Stomach smooth muscle (tissue), 2 donors: ENCODE measurements at regions not wholly inside any gene's neighbourhood (a gene's known extent, or its start where the extent isn't known, plus 50 kb on each side); places are given as distances from the start of the nearest gene placed in this dataset.

ENCODE experiments used
- H3K27ac ChIP-seq: one replicate; pipeline ENCODE4 v1.7.0; 2013; ENCODE audit warnings: mild to moderate bottlenecking, low read length, inconsistent platforms
- H3K27me3 ChIP-seq, 2 donors: one replicate each; pipeline ENCODE4 v1.7.0; 2013; ENCODE audit warnings: low read length in 2 of 2; ENCODE audit not compliant: insufficient read depth in 2 of 2, control insufficient read depth in 1 of 2
- H3K36me3 ChIP-seq, 2 donors: one replicate each; pipeline ENCODE4 v1.7.0; 2013; ENCODE audit warnings: low read length in 2 of 2; ENCODE audit not compliant: control insufficient read depth in 2 of 2, insufficient read depth in 2 of 2
- H3K4me1 ChIP-seq: one replicate; pipeline ENCODE4 v1.7.0; 2013; ENCODE audit warnings: low read length; ENCODE audit not compliant: control insufficient read depth, insufficient read depth
- H3K4me3 ChIP-seq, 2 donors: one replicate each; pipeline ENCODE4 v1.7.0; 2013; ENCODE audit warnings: low read length in 2 of 2
- H3K9ac ChIP-seq, 2 donors: one replicate each; pipeline ENCODE4 v1.7.0; 2013; ENCODE audit warnings: low read length in 2 of 2, mild to moderate bottlenecking in 1 of 2
- H3K9me3 ChIP-seq, 2 donors: one replicate each; pipeline ENCODE4 v1.7.0; 2013; ENCODE audit warnings: low read length in 2 of 2; ENCODE audit not compliant: control insufficient read depth in 2 of 2
- donor health status: healthy.
- donor health status: Pancreatic carcinoma.

DNA sequence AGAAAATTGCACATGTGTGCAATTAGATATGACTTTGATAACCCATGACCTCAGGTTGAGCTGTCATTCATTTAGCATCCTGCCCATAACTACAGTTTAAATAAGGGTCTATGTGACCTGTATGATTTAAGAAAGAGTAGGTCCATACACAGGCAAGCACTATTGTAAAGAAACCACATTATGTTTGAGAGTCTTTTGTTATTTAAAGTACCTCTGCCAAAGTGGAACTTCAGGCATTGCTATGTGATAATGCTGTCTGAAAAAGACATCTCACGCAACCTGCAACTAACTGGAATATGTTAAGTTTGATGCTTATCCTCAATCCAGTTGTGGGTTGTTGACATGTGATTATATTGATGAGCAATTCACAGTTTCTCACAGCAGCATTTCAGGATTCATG, 317.0 kb downstream of the TMEM161B start:
- Histone ChIP-seq H3K4me3 (no peak overlapping the region), H3K27ac (no peak overlapping the region), H3K9ac (no peak overlapping the region), H3K4me1 (no peaks in the 10 kb centered on the region), H3K9me3 (no peaks in the 10 kb centered on the region), H3K36me3 (no peaks in the 10 kb centered on the region), H3K27me3 (no peaks in the 10 kb centered on the region)

DNA sequence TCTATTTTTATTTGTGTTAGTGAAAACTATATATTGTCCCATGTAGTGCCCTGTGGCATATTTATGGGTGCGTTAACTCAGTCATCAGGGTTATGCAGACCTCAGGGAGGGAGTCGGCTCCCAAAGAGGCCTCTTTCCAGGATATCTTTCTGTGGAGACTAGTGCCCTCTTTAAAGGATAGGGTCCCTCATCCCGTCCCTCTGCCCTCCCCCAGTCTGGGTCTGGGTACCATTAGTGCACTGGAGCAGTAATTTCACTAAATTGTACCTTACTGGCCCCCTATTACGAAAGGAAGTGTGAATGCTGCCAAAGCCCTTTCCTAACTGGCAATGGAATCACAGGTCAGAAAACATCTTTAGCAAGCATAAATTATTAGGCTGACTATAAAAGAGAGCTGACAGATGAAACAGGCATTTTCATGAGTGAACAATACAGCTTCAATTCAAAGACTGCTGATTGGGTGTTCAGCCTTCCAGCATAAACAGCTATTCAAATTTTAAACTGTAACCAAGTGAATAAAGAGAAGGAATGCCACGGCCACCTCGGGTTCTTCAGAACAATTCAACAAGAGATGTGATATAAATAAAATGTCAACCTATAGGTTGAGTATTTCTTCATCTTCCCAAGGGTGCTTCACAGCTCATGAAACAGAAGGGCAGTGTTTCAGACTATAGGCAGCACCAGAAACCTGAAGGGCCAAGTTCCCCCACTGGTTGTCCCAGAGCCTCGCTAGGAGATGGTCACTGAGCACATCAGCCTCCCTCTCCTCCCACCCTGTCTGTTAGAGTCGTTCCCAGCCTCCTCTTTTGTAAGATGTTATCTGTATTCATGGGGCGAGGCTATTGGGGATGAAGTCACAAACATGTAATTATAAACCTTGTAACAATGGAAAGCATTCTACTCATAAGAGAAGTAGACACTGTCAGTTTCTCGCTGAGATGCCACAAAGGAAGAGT, 318.7 kb downstream of the TMEM161B start:
- no peak overlapping the region for H3K9ac ChIP-seq
- H3K27me3 ChIP-seq = no peaks in the 10 kb centered on the region
- H3K9me3 ChIP-seq = no peaks in the 10 kb centered on the region
- H3K27ac ChIP-seq = no peak overlapping the region
- no peaks in the 10 kb centered on the region for H3K36me3 ChIP-seq
- no peak overlapping the region for H3K4me3 ChIP-seq
- H3K4me1 ChIP-seq = no peaks in the 10 kb centered on the region

DNA sequence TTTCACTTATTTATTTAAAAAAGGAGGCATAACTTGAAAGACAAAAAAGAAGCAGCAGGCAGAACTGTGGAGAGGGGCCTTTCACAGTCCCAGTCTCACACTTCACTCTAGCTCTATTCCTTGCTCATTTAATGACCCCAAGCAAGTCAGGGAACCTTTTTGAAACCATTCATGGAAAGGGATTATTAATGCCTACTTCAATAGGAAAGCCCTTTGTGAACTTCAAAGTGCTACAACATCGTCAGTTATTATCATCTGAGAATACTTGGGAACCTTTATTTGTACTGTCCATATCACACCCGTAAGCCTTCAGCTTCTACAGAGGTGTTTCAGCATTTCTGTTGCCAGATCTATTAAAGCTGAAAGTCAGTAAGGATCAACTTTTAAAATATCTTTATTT, 320.2 kb downstream of the TMEM161B start:
- Histone ChIP-seq H3K27me3 (no peaks in the 10 kb centered on the region), H3K4me1 (no peaks in the 10 kb centered on the region), H3K9ac (no peak overlapping the region), H3K27ac (no peak overlapping the region), H3K4me3 (no peak overlapping the region), H3K9me3 (no peaks in the 10 kb centered on the region), H3K36me3 (no peaks in the 10 kb centered on the region)

GRCh38 chr5:87946271-87946670, 322.4 kb downstream of the TMEM161B start:
- Histone ChIP-seq H3K4me3 (no peak overlapping the region), H3K9me3 (no peaks in the 10 kb centered on the region), H3K36me3 (no peaks in the 10 kb centered on the region), H3K4me1 (no peaks in the 10 kb centered on the region), H3K27ac (no peak overlapping the region), H3K9ac (no peak overlapping the region), H3K27me3 (no peaks in the 10 kb centered on the region)

DNA sequence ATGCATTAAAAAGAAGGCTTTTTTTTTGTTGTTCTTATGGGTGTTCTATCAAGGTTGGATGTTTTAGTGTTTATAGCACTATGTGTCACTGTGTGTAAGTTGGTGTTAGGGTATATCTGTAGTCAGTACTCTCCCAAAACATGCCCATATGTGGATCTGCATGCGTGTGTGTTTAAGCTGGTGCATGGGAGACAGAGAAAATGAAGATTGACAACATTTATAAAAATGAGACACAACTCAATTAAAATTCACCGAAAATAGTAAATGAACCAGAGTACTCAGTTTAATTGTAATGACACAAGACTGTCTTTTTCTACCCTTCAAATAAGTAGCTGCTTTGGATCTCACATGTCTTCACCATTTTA, 323.4 kb downstream of the TMEM161B start:
- no peaks in the 10 kb centered on the region for H3K27me3 ChIP-seq
- H3K4me3 ChIP-seq = no peak overlapping the region
- H3K27ac ChIP-seq = no peak overlapping the region
- H3K9ac ChIP-seq = no peak overlapping the region
- no peaks in the 10 kb centered on the region for H3K4me1 ChIP-seq
- no peaks in the 10 kb centered on the region for H3K9me3 ChIP-seq
- H3K36me3 ChIP-seq = no peaks in the 10 kb centered on the region

DNA sequence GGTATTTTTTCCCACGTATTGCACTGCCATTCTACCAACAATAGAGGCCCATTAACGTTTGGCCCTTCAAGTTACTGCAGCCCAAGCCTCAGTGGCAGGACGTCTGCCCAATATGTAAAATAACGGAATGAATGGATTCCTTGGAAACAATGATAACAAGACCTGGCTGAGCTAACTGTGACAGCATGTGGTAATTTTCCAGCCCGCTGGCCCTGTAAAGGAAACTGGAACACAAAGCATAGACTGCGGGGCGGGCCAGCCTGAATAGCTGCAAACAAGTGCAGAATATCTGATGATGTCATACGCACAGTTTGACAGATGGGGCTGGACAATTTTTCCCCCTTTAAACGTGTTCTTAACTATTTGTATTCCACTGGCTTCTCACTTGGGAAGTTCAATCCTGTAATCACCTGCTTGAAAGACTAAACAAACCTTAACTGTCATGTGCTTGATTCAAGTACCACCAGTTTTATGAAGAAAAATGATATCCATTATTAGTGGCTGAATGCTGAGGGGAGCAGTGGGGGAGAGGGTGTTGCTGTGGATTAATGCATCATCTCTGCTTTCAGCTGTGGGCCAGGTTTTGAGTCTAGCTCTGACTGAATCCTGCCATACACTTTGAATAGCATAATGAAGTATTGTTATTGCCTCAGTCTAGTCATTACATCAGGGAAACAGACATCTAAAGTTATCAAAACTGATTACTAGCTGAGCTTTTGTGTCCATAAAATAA, 323.9 kb downstream of the TMEM161B start:
- Histone ChIP-seq H3K36me3 (no peaks in the 10 kb centered on the region), H3K9ac (no peak overlapping the region), H3K27ac (no peak overlapping the region), H3K4me1 (no peaks in the 10 kb centered on the region), H3K4me3 (no peak overlapping the region), H3K9me3 (no peaks in the 10 kb centered on the region), H3K27me3 (no peaks in the 10 kb centered on the region)

- no peaks in the 10 kb centered on the region for H3K4me1 ChIP-seq
- no peak overlapping the region for H3K27ac ChIP-seq
- no peaks in the 10 kb centered on the region for H3K27me3 ChIP-seq
- H3K36me3 ChIP-seq = no peaks in the 10 kb centered on the region
- H3K9ac ChIP-seq = no peak overlapping the region
- H3K9me3 ChIP-seq = no peaks in the 10 kb centered on the region
- H3K4me3 ChIP-seq = no peak overlapping the region
Observed at GRCh38 chr5:87940775-87941174, 327.9 kb downstream of the TMEM161B start.

DNA sequence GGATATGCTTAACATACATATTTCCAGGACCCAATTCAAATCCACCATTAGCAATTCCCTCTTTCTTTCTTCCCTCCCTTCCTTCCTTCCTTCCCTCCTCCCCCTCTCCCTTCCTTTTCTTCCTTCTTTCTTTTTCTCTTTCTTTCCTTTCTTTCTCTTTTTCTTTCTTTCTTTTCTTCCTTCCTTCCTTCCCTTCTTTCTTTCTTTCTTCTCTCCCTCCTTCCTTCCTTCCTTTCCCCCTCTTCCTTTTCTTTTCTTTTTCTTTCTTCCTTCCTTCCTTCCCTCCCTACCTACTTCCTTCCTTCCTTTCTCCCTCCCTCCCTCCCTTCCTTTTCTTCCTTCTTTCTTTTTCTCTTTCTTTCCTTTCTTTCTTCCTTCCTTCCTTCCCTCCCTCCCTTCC, 332.0 kb downstream of the TMEM161B start:
- H3K27me3 ChIP-seq = no peaks in the 10 kb centered on the region
- no peaks in the 10 kb centered on the region for H3K4me1 ChIP-seq
- no peak overlapping the region for H3K27ac ChIP-seq
- H3K9me3 ChIP-seq = no peaks in the 10 kb centered on the region
- H3K4me3 ChIP-seq = no peak overlapping the region
- no peaks in the 10 kb centered on the region for H3K36me3 ChIP-seq
- no peak overlapping the region for H3K9ac ChIP-seq

DNA sequence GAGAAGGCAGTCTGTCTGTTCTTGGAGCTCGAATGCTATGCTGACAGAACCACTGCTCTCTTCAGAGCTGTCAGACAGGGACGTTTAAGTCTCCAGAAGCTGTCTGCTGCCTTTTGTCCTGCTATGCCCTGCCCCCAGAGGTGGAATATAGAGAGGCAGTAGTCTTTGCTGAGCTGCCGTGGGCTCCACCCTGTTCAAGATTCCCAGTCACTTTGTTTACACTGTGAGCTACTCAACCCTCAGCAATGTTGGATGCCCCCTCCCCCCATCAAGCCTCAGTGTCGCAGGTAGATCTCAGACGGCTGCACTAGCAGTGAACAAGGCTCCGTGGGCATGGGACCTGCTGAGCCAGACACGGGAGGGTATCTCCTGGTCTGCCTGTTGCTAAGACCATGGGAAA, 344.2 kb downstream of the TMEM161B start:
- Histone ChIP-seq H3K27ac (no peak overlapping the region), H3K36me3 (no peaks in the 10 kb centered on the region), H3K4me1 (no peaks in the 10 kb centered on the region), H3K9ac (no peak overlapping the region), H3K27me3 (no peaks in the 10 kb centered on the region), H3K4me3 (no peak overlapping the region), H3K9me3 (no peaks in the 10 kb centered on the region)

DNA sequence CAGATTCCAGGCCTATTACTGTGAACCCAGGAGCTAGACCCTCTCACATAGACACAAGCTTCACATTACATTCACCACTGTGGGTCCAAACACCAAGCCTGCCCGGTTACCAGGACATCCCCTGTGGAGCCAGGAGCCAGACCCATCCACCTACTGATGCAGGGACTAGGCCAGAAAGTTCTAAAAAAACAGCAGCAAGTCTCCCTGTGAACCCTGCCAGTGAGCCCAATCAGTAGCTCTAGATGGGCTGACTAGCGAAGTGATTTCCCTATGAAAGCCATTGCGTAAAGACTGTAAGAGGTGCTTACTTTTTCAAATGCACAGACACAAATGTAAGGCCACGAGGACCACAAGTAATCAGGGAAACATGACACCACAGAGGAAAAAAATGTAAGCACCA, 352.3 kb downstream of the TMEM161B start:
- Histone ChIP-seq H3K4me1 (no peaks in the 10 kb centered on the region), H3K27me3 (no peaks in the 10 kb centered on the region), H3K27ac (no peak overlapping the region), H3K9me3 (peaks cover 0 to 2% of the 10 kb centered on the region in 2 donors), H3K9ac (no peak overlapping the region), H3K36me3 (no peaks in the 10 kb centered on the region), H3K4me3 (no peak overlapping the region)

DNA sequence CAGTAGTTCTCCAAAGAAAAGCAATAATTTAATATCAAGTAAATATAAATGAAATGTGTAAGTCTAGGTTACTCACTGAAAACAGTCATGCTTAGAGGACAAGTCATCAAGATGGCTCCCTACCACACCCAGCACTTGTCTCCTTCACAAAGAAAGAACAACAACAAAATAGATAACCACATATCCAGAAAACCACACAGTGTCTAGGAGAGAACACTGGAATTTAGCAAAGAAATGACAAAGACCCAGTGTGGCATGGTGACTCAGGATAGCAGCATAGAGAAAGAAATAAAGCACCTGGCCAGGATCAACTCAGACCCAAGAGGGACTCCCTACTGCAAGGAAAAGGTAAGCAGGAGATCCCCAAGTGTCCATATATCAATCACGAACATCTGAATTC, 356.2 kb downstream of the TMEM161B start:
- Histone ChIP-seq H3K4me1 (no peaks in the 10 kb centered on the region), H3K36me3 (no peaks in the 10 kb centered on the region), H3K4me3 (no peak overlapping the region), H3K9ac (no peak overlapping the region), H3K9me3 (peaks cover 0 to 2% of the 10 kb centered on the region in 2 donors), H3K27me3 (no peaks in the 10 kb centered on the region), H3K27ac (no peak overlapping the region)
